ENCODE measurements at regions not wholly inside any gene's neighbourhood (a gene's known extent, or its start where the extent isn't known, plus 50 kb on each side); places are given as distances from the start of the nearest gene placed in this dataset.

DNA sequence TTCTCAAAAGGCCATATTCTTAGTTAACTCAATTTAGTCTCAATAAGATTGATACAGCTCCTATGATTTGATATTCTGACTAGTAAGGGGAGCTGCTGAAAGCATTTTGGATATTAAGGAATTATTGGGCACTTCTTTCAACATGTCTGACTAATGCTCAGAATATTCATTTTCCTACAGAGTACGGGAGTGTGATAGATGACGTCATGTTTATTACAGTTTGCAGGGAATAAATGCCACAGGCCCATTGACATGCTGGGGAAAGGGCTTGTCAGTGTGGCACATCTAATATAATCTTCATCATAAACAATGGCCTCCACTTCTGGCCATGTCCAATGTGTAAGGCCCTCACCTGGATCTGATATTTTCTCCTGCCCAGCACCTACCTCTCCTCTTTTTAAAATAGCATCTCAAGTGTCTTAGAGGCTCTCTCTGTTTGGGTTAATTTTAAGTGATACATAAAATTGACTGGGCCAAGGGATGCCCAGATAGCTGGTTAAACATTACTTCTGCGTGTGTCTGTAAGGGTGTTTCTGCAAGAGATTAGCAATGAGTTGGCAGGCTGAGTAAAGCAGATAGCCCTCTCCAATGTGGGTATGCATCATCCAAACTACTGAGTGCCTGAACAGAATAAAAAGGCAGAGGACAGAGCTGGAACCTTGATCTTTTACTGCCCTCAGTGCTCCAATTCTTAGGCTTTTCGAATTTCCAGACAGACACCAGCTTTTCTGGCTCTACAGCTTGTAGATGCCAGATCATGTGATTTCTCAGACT is 99.3 kb downstream of the SLC24A2 start:
- Histone ChIP-seq H3K9me3 (no peaks in the 10 kb centered on the region), H3K4me1 (no peaks in the 10 kb centered on the region), H3K36me3 (no peaks in the 10 kb centered on the region), H3K9ac (ENCODE audit: low read depth in 2 of 2, low read length in 2 of 2) (no peak overlapping the region), H3K4me3 (no peak overlapping the region), H3K27me3 (no peaks in the 10 kb centered on the region), H3K27ac (no peak overlapping the region)
- no peak for DNase-seq
- TF ChIP-seq CTCF (IDR thresholded peaks at IDR 0.05), result no peak
- intact Hi-C loops (cut with DNase I), result no loop called here

DNA sequence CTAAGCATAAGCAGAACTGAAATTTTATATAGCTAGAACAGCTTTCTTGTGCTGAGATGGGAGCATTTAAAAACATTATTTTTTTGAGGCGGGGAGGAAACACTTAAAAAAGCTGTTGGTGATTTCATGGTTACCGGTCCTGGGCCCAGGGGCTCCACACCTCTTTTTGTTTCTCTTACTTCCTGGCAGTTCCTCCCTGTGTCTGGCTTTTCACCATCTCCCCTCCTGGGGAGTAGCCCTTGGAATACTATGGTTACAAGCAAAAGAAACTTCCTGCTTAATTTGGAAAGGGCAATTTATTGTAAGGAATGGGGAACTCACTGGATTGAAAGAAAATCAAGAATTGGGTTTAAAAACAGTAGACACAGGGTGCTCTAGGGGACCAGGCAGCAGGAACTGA is 105.1 kb downstream of the SLC24A2 start:
- DNase-seq, result no peak
- H3K4me1 ChIP-seq, result no peaks in the 10 kb centered on the region
- H3K27me3 ChIP-seq, result no peaks in the 10 kb centered on the region
- no peak for TF ChIP-seq CTCF (IDR thresholded peaks at IDR 0.05)
- H3K9ac ChIP-seq (ENCODE audit: low read depth in 2 of 2, low read length in 2 of 2), result no peak overlapping the region
- H3K27ac ChIP-seq, result no peak overlapping the region
- H3K36me3 ChIP-seq, result no peaks in the 10 kb centered on the region
- no peaks in the 10 kb centered on the region for H3K9me3 ChIP-seq
- intact Hi-C loops (cut with DNase I), result no loop called here
- no peak overlapping the region for H3K4me3 ChIP-seq

GRCh38 chr9:19682397-19682796 is 106.4 kb downstream of the SLC24A2 start:
- H3K9ac ChIP-seq (ENCODE audit: low read depth in 2 of 2, low read length in 2 of 2), result no peak overlapping the region
- intact Hi-C loops (cut with DNase I), result no loop called here

GRCh38 chr9:19681846-19682245 is 107.0 kb downstream of the SLC24A2 start:
- no peak for DNase-seq
- Histone ChIP-seq H3K27ac (no peak overlapping the region), H3K4me1 (no peaks in the 10 kb centered on the region), H3K27me3 (no peaks in the 10 kb centered on the region), H3K36me3 (no peaks in the 10 kb centered on the region), H3K9ac (ENCODE audit: low read depth in 2 of 2, low read length in 2 of 2) (no peak overlapping the region), H3K4me3 (no peak overlapping the region), H3K9me3 (no peaks in the 10 kb centered on the region)
- TF ChIP-seq CTCF (IDR thresholded peaks at IDR 0.05), result no peak
- intact Hi-C loops (cut with DNase I), result no loop called here

More at GRCh38 chr9:19682397-19682796, 106.4 kb downstream of the SLC24A2 start:
- Histone ChIP-seq H3K4me3 (no peak overlapping the region), H3K9me3 (no peaks in the 10 kb centered on the region), H3K4me1 (no peaks in the 10 kb centered on the region), H3K27me3 (no peaks in the 10 kb centered on the region), H3K27ac (no peak overlapping the region), H3K36me3 (no peaks in the 10 kb centered on the region)
- DNase-seq, result no peak
- TF ChIP-seq CTCF (IDR thresholded peaks at IDR 0.05), result no peak

GRCh38 chr9:19677924-19678323 is 110.9 kb downstream of the SLC24A2 start:
- DNase-seq, result no peak
- H3K27me3 ChIP-seq, result no peaks in the 10 kb centered on the region
- no peaks in the 10 kb centered on the region for H3K4me1 ChIP-seq
- no peak for TF ChIP-seq CTCF (IDR thresholded peaks at IDR 0.05)
- intact Hi-C loops (cut with DNase I), result no loop called here
- H3K9me3 ChIP-seq, result no peaks in the 10 kb centered on the region
- no peak overlapping the region for H3K27ac ChIP-seq
- H3K9ac ChIP-seq (ENCODE audit: low read depth in 2 of 2, low read length in 2 of 2), result no peak overlapping the region
- H3K36me3 ChIP-seq, result no peaks in the 10 kb centered on the region
- no peak overlapping the region for H3K4me3 ChIP-seq

Measured in colonic mucosa (tissue), 4 donors.